Caco-2 (cell line): ENCODE measurements at regions not wholly inside any gene's neighbourhood (a gene's known extent, or its start where the extent isn't known, plus 50 kb on each side); places are given as distances from the start of the nearest gene placed in this dataset.

ENCODE experiments used
- BruUV-seq: library from RNA; stranded (reverse); fragments of 400-500 nt; replicated peaks from 2 replicates; lab custom pipeline; 2021; lab: Mats Ljungman, UMichigan
- CTCF ChIA-PET: fragments of 300-600 bp; sonication (Branson Sonifier 250); formaldehyde crosslinking; loops from one replicate; lab custom pipeline; 2022; ENCODE audit warnings: antibody characterized with exemption; lab: Charles Lee
- POLR2A ChIA-PET: fragments of 300-600 bp; sonication (Branson Sonifier 250); formaldehyde crosslinking; loops from one replicate; lab custom pipeline; 2022; ENCODE audit warnings: antibody characterized with exemption; lab: Charles Lee
- DNase-seq, 2 experiments: peaks; one replicate each; pipeline versions ENCODE4 v3.0.0 to v3.0.0-alpha.2; 2020 to 2022
- H3K27me3 ChIP-seq: replicated peaks from 2 replicates; pipeline ENCODE4 v1.6.0; 2011; ENCODE audit warnings: low read length; ENCODE audit not compliant: control insufficient read depth, insufficient read depth
- H3K36me3 ChIP-seq: 2 replicates; pipeline ENCODE4 v1.5.1; 2011; ENCODE audit warnings: low read length; ENCODE audit not compliant: control insufficient read depth, insufficient read depth
- H3K4me1 ChIP-seq: fragments of 250-450 bp; sonication (Bioruptor Pico); 2 replicates; pipeline ENCODE4 v1.5.1; 2020; ENCODE audit warnings: mild to moderate bottlenecking
- H3K4me3 ChIP-seq: 2 replicates; pipeline ENCODE4 v1.5.1; 2011; ENCODE audit warnings: low read depth, mild to moderate bottlenecking, control low read depth, low read length
- H3K9me3 ChIP-seq: fragments of 250-450 bp; sonication (Bioruptor Pico); 2 replicates; pipeline ENCODE4 v1.5.1; 2020; ENCODE audit warnings: mild to moderate bottlenecking, moderate library complexity
- H3K27ac Mint-ChIP-seq: one replicate; pipeline ENCODE4 v1.8.0; 2022; ENCODE audit warnings: mixed read lengths; ENCODE audit not compliant: unreplicated experiment
- H3K27me3 Mint-ChIP-seq: one replicate; pipeline ENCODE4 v1.8.0; 2022; ENCODE audit warnings: mixed read lengths; ENCODE audit not compliant: insufficient read depth, unreplicated experiment
- H3K36me3 Mint-ChIP-seq: one replicate; pipeline ENCODE4 v1.8.0; 2022; ENCODE audit warnings: mild to moderate bottlenecking, mixed read lengths; ENCODE audit not compliant: insufficient read depth, unreplicated experiment
- H3K4me1 Mint-ChIP-seq: one replicate; pipeline ENCODE4 v1.8.0; 2022; ENCODE audit warnings: low read depth, mixed read lengths; ENCODE audit not compliant: unreplicated experiment
- H3K4me3 Mint-ChIP-seq: one replicate; pipeline ENCODE4 v1.8.0; 2022; ENCODE audit warnings: mild to moderate bottlenecking, moderate library complexity, mixed read lengths; ENCODE audit not compliant: unreplicated experiment
- H3K9me3 Mint-ChIP-seq: one replicate; pipeline ENCODE4 v1.8.0; 2022; ENCODE audit warnings: mixed read lengths; ENCODE audit not compliant: unreplicated experiment
- intact Hi-C: fragments of 100-400 bp; cut with micrococcal nuclease; formaldehyde crosslinking; loops from one replicate; pipeline ENCODE4 v1.10.0; 2022; ENCODE audit not compliant: unreplicated experiment
- TF ChIP-seq, protein P1 (sequence below), 2 experiments: fragments of 200-600 bp in 1 of 2; IDR thresholded peaks; 1 replicate in 1 of 2; 2 replicates in 1 of 2; pipeline versions ENCODE4 v1.5.1 to v1.8.0; 2011 to 2022; ENCODE audit warnings: antibody characterized with exemption in 1 of 2, control low read depth in 1 of 2, inconsistent platforms in 1 of 2, low read depth in 1 of 2, low read length in 1 of 2, mild to moderate bottlenecking in 1 of 2, moderate library complexity in 1 of 2; ENCODE audit not compliant: insufficient read depth in 1 of 2, severe bottlenecking in 1 of 2, unreplicated experiment in 1 of 2

DNA sequence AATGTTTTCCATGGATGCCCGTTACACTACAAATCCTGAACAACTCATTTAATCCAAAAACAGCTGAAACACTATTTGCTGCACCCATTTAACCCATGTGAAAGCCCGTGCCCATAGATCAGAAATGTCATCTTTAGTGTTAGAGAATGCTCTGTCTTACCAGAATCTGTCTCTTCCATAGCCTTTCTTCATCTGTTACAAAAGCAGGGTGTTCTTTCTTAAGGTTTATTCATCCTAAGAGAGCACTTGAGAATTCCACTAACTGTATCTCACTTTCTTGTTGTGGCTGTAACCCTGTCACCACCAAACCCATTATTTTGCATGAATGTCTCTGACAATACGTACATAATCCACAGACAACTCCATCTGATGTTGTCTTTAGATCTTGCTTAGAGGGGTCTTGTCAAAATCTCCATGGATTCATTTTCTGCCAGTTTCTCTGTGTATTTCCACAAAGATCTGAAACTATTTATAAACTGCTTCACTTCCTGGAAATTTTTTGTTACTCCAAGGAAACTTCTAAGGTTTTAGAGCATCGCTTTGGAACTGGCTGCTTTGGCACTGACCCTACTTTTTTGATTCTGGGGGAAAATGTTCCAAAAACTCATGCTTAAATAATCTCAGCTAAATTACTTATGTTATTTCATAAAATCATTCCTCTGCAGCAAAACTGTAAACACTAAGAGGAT is 167.8 kb upstream of the CCDC54 start:
- H3K36me3 ChIP-seq = no peaks in the 10 kb centered on the region
- CTCF ChIA-PET = no interaction called here
- Mint-ChIP-seq H3K9me3 (no peaks in the 10 kb centered on the region), H3K4me3 (no peak overlapping the region), H3K4me1 (peaks cover 8% of the 10 kb centered on the region), H3K36me3 (no peaks in the 10 kb centered on the region), H3K27ac (no peak overlapping the region), H3K27me3 (peaks cover 3% of the 10 kb centered on the region)
- TF ChIP-seq, protein P1, sequence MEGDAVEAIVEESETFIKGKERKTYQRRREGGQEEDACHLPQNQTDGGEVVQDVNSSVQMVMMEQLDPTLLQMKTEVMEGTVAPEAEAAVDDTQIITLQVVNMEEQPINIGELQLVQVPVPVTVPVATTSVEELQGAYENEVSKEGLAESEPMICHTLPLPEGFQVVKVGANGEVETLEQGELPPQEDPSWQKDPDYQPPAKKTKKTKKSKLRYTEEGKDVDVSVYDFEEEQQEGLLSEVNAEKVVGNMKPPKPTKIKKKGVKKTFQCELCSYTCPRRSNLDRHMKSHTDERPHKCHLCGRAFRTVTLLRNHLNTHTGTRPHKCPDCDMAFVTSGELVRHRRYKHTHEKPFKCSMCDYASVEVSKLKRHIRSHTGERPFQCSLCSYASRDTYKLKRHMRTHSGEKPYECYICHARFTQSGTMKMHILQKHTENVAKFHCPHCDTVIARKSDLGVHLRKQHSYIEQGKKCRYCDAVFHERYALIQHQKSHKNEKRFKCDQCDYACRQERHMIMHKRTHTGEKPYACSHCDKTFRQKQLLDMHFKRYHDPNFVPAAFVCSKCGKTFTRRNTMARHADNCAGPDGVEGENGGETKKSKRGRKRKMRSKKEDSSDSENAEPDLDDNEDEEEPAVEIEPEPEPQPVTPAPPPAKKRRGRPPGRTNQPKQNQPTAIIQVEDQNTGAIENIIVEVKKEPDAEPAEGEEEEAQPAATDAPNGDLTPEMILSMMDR (IDR thresholded peaks at IDR 0.05; ENCODE audit: insufficient read depth in 1 of 2, low read depth in 1 of 2, low read length in 1 of 2, severe bottlenecking in 1 of 2, unreplicated experiment in 1 of 2) = no peak
- no peaks in the 10 kb centered on the region for H3K9me3 ChIP-seq
- no peak for DNase-seq
- no peak overlapping the region for H3K4me3 ChIP-seq
- BruUV-seq = no TSS peak
- H3K27me3 ChIP-seq = no peaks in the 10 kb centered on the region
- no peaks in the 10 kb centered on the region for H3K4me1 ChIP-seq
- POLR2A ChIA-PET = no interaction called here
- intact Hi-C loops = no loop called here

DNA sequence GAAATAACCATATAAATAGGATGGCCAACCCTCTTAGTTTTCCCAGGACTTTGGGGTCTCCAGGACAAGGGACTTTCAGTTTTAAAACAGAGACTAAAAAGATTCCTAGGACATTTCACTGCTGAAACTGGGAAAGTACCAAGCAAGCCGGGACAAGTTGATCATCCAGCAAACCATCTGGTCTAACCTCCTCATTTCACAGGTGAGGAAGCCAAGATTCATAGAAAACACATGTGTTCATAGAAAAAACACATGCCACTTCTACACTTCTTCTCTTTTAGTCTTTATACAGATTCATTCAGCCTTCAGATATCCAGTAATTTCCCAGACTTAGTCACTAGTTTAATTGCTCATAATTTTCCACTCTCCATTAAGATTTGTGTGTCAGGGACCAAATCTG is 165.6 kb upstream of the CCDC54 start:
- H3K4me3 Mint-ChIP-seq = no peak overlapping the region
- no peaks in the 10 kb centered on the region for H3K36me3 Mint-ChIP-seq
- intact Hi-C loops = no loop called here
- BruUV-seq = no TSS peak
- no peak overlapping the region for H3K27ac Mint-ChIP-seq
- TF ChIP-seq, protein P1 (IDR thresholded peaks at IDR 0.05; ENCODE audit: insufficient read depth in 1 of 2, low read depth in 1 of 2, low read length in 1 of 2, severe bottlenecking in 1 of 2, unreplicated experiment in 1 of 2) = no peak
- peaks cover 3% of the 10 kb centered on the region for H3K27me3 Mint-ChIP-seq
- no peak for DNase-seq
- H3K4me1 Mint-ChIP-seq = peaks cover 8% of the 10 kb centered on the region
- H3K27me3 ChIP-seq = no peaks in the 10 kb centered on the region
- no peaks in the 10 kb centered on the region for H3K9me3 Mint-ChIP-seq
- no peaks in the 10 kb centered on the region for H3K9me3 ChIP-seq
- H3K4me1 ChIP-seq = peaks cover 4% of the 10 kb centered on the region; the same call in 1 of the 2 replicates
- no peaks in the 10 kb centered on the region for H3K36me3 ChIP-seq
- H3K4me3 ChIP-seq = no peak overlapping the region
- ChIA-PET POLR2A (no interaction called here), CTCF (no interaction called here)

DNA sequence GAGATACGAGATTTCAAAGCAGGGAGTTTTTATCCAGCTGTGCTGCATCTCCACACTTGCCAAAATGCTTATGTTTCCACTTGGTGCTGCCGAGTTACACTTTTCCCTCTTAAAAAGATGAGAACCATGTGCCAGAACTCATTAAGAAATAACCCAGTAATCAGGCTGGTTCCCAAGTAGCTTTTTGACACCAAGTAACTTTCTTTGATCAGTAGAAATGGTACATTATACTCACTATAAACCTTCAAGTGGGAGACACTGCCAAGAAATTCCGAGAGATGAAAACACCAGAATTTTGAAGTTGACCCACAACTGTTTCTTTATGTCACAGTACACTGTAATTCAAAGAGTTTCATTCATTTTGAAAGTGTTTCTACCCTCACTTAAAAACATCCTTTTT is 164.6 kb upstream of the CCDC54 start:
- no peak overlapping the region for H3K4me3 ChIP-seq
- Mint-ChIP-seq H3K4me3 (no peak overlapping the region), H3K4me1 (peaks cover 8% of the 10 kb centered on the region), H3K36me3 (no peaks in the 10 kb centered on the region), H3K27ac (no peak overlapping the region), H3K9me3 (no peaks in the 10 kb centered on the region), H3K27me3 (peaks cover 3% of the 10 kb centered on the region)
- TF ChIP-seq, protein P1 (IDR thresholded peaks at IDR 0.05; ENCODE audit: insufficient read depth in 1 of 2, low read depth in 1 of 2, low read length in 1 of 2, severe bottlenecking in 1 of 2, unreplicated experiment in 1 of 2) = no peak
- POLR2A ChIA-PET = no interaction called here
- no TSS peak for BruUV-seq
- intact Hi-C loops = no loop called here
- H3K27me3 ChIP-seq = no peaks in the 10 kb centered on the region
- no peaks in the 10 kb centered on the region for H3K36me3 ChIP-seq
- peaks cover 9% of the 10 kb centered on the region for H3K4me1 ChIP-seq
- no peaks in the 10 kb centered on the region for H3K9me3 ChIP-seq
- CTCF ChIA-PET = no interaction called here
- no peak for DNase-seq
